ENCODE measurements at regions not wholly inside any gene's neighbourhood (a gene's known extent, or its start where the extent isn't known, plus 50 kb on each side); places are given as distances from the start of the nearest gene placed in this dataset.

DNA sequence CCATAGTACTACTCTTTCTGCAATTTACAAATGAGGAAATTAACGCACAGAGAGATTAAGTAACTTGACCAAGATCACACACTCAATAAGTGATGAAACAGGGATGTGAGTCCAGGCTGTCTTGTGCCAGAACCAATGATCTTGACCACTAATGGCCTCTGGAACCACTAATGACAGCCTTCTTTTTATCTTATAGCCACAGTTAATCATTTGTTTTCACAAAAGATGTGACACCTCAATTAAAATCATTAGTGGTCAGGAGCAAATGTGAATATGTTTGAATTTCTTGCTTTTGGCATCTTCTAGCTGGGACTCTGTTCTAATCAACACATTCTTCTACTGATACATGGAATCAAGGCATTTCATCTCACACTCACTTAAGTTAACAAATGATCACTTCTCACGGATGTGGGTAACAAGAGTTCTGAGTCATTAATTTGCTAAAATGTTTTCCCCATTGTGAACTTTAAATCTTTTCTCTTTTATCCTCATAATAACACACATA is 102.7 kb upstream of the CD180 start:
- H4K20me1 ChIP-seq (ENCODE audit: control insufficient read depth, insufficient read depth, low read depth, low read length) = no peaks in the 10 kb centered on the region
- no peaks in the 10 kb centered on the region for H3K9me3 ChIP-seq (ENCODE audit: control insufficient read depth, insufficient read depth, low read length)
- no peak overlapping the region for H3K27ac ChIP-seq (ENCODE audit: low read depth, low read length)

GRCh38 chr5:67297802-67298532 is 101.4 kb upstream of the CD180 start:
- no peaks in the 10 kb centered on the region for H3K9me2 ChIP-seq (replicated peaks; ENCODE audit: control insufficient read depth, low read length)
- H3K79me2 ChIP-seq (ENCODE audit: control insufficient read depth, low read length) = no peaks in the 10 kb centered on the region
- no peak overlapping the region for H3K4me3 ChIP-seq (ENCODE audit: low read length)
- no peaks in the 10 kb centered on the region for H3K4me1 ChIP-seq (ENCODE audit: control insufficient read depth, low read length)
- H3K9me3 ChIP-seq (ENCODE audit: control insufficient read depth, insufficient read depth, low read length) = no peaks in the 10 kb centered on the region
- H3K27me3 ChIP-seq (ENCODE audit: control insufficient read depth, low read length) = no peaks in the 10 kb centered on the region
- H4K20me1 ChIP-seq (ENCODE audit: control insufficient read depth, insufficient read depth, low read depth, low read length) = no peaks in the 10 kb centered on the region
- TF ChIP-seq, protein P1, sequence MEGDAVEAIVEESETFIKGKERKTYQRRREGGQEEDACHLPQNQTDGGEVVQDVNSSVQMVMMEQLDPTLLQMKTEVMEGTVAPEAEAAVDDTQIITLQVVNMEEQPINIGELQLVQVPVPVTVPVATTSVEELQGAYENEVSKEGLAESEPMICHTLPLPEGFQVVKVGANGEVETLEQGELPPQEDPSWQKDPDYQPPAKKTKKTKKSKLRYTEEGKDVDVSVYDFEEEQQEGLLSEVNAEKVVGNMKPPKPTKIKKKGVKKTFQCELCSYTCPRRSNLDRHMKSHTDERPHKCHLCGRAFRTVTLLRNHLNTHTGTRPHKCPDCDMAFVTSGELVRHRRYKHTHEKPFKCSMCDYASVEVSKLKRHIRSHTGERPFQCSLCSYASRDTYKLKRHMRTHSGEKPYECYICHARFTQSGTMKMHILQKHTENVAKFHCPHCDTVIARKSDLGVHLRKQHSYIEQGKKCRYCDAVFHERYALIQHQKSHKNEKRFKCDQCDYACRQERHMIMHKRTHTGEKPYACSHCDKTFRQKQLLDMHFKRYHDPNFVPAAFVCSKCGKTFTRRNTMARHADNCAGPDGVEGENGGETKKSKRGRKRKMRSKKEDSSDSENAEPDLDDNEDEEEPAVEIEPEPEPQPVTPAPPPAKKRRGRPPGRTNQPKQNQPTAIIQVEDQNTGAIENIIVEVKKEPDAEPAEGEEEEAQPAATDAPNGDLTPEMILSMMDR (IDR thresholded peaks at IDR 0.05; ENCODE audit: low read depth, low read length, poor library complexity, severe bottlenecking) = no peak
- no peak for TF ChIP-seq EZH2phosphoT487 (IDR thresholded peaks at IDR 0.05; ENCODE audit: borderline replicate concordance, low read length)
- H3K4me2 ChIP-seq (ENCODE audit: low read length) = no peak overlapping the region
- H3K27ac ChIP-seq (ENCODE audit: low read depth, low read length) = no peak overlapping the region
- no peaks in the 10 kb centered on the region for H3K36me3 ChIP-seq (ENCODE audit: control insufficient read depth, low read length)
- no peaks in the 10 kb centered on the region for H3F3A ChIP-seq (ENCODE audit: control insufficient read depth, insufficient read depth)

More for the DNA sequence above, 102.7 kb upstream of the CD180 start:
- Histone ChIP-seq H3F3A (ENCODE audit: control insufficient read depth, insufficient read depth) (no peaks in the 10 kb centered on the region), H3K4me2 (ENCODE audit: low read length) (no peak overlapping the region), H3K9me2 (replicated peaks; ENCODE audit: control insufficient read depth, low read length) (no peaks in the 10 kb centered on the region), H3K36me3 (ENCODE audit: control insufficient read depth, low read length) (no peaks in the 10 kb centered on the region), H3K4me3 (ENCODE audit: low read length) (no peak overlapping the region), H3K27me3 (ENCODE audit: control insufficient read depth, low read length) (no peaks in the 10 kb centered on the region), H3K4me1 (ENCODE audit: control insufficient read depth, low read length) (no peaks in the 10 kb centered on the region), H3K79me2 (ENCODE audit: control insufficient read depth, low read length) (no peaks in the 10 kb centered on the region)
- TF ChIP-seq, protein P1 (IDR thresholded peaks at IDR 0.05; ENCODE audit: low read depth, low read length, poor library complexity, severe bottlenecking) = no peak
- no peak for TF ChIP-seq EZH2phosphoT487 (IDR thresholded peaks at IDR 0.05; ENCODE audit: borderline replicate concordance, low read length)

GRCh38 chr5:67297376-67297775 is 100.8 kb upstream of the CD180 start:
- Histone ChIP-seq H3K9me2 (replicated peaks; ENCODE audit: control insufficient read depth, low read length) (no peaks in the 10 kb centered on the region), H3K27me3 (ENCODE audit: control insufficient read depth, low read length) (no peaks in the 10 kb centered on the region), H3K36me3 (ENCODE audit: control insufficient read depth, low read length) (no peaks in the 10 kb centered on the region), H3K4me2 (ENCODE audit: low read length) (no peak overlapping the region), H3K4me3 (ENCODE audit: low read length) (no peak overlapping the region), H3K4me1 (ENCODE audit: control insufficient read depth, low read length) (no peaks in the 10 kb centered on the region), H3K27ac (ENCODE audit: low read depth, low read length) (no peak overlapping the region), H3K9me3 (ENCODE audit: control insufficient read depth, insufficient read depth, low read length) (no peaks in the 10 kb centered on the region), H3K79me2 (ENCODE audit: control insufficient read depth, low read length) (no peaks in the 10 kb centered on the region), H4K20me1 (ENCODE audit: control insufficient read depth, insufficient read depth, low read depth, low read length) (no peaks in the 10 kb centered on the region), H3F3A (ENCODE audit: control insufficient read depth, insufficient read depth) (no peaks in the 10 kb centered on the region)
- no peak for TF ChIP-seq EZH2phosphoT487 (IDR thresholded peaks at IDR 0.05; ENCODE audit: borderline replicate concordance, low read length)
- TF ChIP-seq, protein P1 (IDR thresholded peaks at IDR 0.05; ENCODE audit: low read depth, low read length, poor library complexity, severe bottlenecking) = no peak

Data from DOHH2 (cell line).